Mesothelial cell of epicardium (in vitro differentiated cells): ENCODE measurements at regions not wholly inside any gene's neighbourhood (a gene's known extent, or its start where the extent isn't known, plus 50 kb on each side); places are given as distances from the start of the nearest gene placed in this dataset.

Experiments
- DNase-seq, 2 experiments: peaks; one replicate each; pipeline ENCODE4 v3.0.0; 2021; ENCODE audit warnings: low spot score in 2 of 2; ENCODE audit not compliant: unreplicated experiment in 2 of 2
- H3K27ac Mint-ChIP-seq: 2 replicates; pipeline ENCODE4 v1.8.0; 2021; ENCODE audit warnings: mixed read lengths
- H3K27me3 Mint-ChIP-seq: 2 replicates; pipeline ENCODE4 v1.8.0; 2021; ENCODE audit warnings: low read depth, mixed read lengths
- H3K36me3 Mint-ChIP-seq: 2 replicates; pipeline ENCODE4 v1.8.0; 2021; ENCODE audit warnings: mixed read lengths
- H3K4me1 Mint-ChIP-seq: 2 replicates; pipeline ENCODE4 v1.8.0; 2021; ENCODE audit warnings: mixed read lengths
- H3K4me3 Mint-ChIP-seq: 2 replicates; pipeline ENCODE4 v1.8.0; 2021; ENCODE audit warnings: mild to moderate bottlenecking, moderate library complexity, mixed read lengths
- H3K9me3 Mint-ChIP-seq: 2 replicates; pipeline ENCODE4 v1.8.0; 2021; ENCODE audit warnings: mixed read lengths
- CTCF ChIP-seq: fragments of 200-600 bp; sonication (generic); IDR thresholded peaks from one replicate; pipeline ENCODE4 v1.5.0; 2021; ENCODE audit warnings: antibody characterized with exemption; ENCODE audit not compliant: unreplicated experiment

DNA sequence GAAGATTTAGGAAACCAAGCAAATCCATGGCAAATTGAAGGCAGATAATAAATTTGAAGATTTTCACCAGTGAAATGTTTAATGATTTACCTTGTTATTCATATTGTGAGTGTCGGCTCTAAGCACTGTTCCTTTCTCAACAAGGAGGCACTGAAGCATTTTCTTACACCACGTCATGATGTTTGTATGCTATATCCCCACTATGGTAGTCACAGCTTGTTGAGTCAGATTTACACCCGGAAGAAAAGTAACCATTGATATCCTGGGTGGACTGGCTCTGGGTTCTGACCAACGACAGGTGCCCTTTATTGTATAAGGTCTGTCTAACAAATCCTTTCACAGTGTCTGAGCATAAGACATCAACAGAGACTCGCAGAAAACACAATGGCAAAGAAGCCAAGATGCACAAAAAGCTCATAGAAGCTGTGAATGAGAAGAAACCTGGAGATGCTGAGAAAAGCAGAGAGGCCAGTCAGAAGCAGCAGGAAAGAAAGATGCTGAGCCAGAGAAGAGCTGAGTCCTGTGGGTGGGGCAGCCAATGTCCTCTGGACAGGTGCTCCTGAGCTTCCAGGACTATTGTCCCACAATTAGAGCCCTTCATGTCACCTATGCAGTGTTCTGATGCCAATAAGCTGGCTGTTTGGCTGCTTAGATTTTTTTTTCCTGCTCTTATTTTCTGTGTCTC lies 49.7 kb upstream of the ARHGAP5 start:
- no peaks in the 10 kb centered on the region for H3K9me3 Mint-ChIP-seq
- no peaks in the 10 kb centered on the region for H3K36me3 Mint-ChIP-seq
- no peak for TF ChIP-seq CTCF
- no peak overlapping the region for H3K4me3 Mint-ChIP-seq
- no peak for DNase-seq
- H3K4me1 Mint-ChIP-seq = peaks cover 7% of the 10 kb centered on the region
- no peak overlapping the region for H3K27ac Mint-ChIP-seq
- no peaks in the 10 kb centered on the region for H3K27me3 Mint-ChIP-seq
